ENCODE measurements at regions not wholly inside any gene's neighbourhood (a gene's known extent, or its start where the extent isn't known, plus 50 kb on each side); places are given as distances from the start of the nearest gene placed in this dataset.

DNA sequence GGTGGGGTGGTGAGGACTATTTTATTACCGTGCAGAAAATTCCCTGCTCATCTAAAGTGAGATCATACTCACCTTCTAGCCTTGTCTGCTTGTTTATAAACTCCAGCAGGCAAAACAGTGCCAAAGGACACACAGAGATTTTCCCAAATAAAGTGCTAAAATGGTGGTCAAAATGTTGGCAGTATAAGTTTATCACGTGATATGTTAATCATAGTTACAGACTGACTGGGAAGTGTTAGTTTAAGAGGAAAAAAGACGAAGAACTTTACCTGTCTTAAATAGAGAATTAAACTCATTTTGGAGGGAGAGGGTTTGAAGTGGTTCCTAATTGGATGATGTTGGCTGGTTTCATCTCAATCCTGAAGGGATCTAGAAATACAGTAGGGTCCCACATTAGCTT lies 691.7 kb upstream of the FANCL start:
- DNase-seq (ENCODE audit: low read depth in 2 of 3, low spot score in 1 of 3): no peak

DNA sequence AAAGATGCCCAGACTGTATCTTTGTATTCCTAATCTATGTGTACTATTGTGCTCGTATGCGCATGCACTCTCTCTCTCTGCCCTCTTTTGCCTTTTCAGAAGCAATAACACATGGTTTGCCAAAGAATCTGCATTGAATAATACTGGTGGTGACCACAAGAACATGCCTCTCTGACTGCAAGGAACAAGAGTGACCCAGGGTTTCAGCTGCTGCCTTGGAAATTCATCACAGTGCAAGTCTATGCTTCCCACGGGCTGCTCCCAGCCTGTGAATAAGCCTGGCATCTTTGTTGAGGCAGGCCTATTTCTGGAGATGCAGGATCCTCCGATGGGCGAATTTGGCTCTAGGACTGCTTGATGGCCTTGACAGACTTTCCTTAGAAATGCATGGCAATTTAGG lies 689.4 kb upstream of the FANCL start:
- DNase-seq (ENCODE audit: low read depth in 2 of 3, low spot score in 1 of 3): no peak

DNA sequence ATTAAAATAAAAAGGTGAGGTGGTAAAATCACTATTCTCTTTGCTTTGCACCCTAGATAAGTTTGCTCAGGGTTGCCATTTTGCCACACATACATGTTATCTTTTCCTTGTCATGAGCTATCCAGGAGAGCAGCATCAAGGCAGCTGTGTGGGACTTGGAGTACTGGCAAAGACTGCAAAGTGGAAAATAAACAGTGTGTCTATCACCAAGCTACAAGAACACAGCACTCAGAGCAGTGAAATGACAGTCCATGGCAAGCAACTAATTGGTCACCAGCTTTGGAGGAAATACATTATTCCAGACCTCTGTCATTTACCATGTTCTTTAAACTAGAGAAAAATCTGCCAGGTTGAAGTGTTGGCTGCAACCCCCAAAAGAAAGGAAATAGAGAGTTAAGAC lies 687.8 kb upstream of the FANCL start:
- no peak for DNase-seq (ENCODE audit: low read depth in 2 of 3, low spot score in 1 of 3)

DNA sequence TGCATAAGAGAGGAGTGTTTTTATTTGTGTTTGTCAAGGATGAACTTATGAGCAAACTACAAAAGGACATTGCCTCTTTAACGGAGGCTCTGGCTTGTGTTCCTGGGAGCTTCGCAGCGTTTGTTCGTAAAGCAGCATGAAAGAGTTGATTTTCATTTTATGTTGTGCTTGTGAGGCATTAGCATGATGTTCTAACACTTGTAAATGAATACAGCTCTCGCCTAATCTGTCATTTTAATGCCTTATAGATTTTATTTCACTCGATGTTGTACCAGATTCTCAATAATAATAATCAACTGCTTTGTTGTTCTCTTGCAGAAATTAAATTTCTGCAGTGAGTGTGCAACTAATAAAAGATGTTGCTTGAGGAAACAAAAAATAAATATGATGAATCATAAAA lies 687.3 kb upstream of the FANCL start:
- DNase-seq (ENCODE audit: low read depth in 2 of 3, low spot score in 1 of 3): no peak

DNA sequence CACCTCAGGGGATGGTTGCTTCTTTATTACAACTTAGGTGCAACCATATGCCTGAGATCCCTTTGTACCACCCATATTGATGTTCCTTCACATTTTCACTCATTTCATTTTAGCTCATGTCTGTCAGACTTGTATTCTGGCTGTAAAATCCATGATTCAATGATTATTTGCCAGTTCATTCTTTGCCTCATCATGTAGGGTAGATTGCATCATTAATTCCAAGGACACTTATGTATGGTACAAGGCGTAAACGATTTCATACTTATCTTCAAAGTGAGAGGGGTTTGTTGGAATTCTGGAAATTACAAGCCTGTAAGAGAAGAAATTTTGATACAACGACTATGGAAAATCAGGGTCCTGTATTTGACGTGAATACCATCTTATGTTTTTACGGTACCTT lies 685.0 kb upstream of the FANCL start:
- no peak for DNase-seq (ENCODE audit: low read depth in 2 of 3, low spot score in 1 of 3)

DNA sequence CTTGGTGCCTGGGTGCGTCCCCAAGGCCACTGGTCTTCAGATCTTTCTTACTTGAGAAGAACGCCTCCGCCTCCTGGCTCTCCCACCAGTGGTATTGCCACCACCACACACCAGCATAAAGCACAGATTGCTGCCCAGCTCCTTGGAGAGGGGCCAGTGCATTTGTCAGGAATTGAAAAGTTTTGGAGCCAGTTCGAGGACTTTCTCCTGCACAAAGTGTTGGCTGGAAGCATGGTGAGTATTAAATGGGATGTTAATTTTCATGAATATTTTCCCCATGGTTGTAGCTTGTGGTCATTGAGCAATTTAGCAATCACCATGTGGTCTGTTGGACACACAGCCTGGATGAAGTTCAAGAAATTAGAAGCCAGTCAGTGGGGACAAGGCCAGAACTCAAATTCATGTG lies 684.6 kb upstream of the FANCL start:
- no peak for DNase-seq (ENCODE audit: low read depth in 2 of 3, low spot score in 1 of 3)

DNA sequence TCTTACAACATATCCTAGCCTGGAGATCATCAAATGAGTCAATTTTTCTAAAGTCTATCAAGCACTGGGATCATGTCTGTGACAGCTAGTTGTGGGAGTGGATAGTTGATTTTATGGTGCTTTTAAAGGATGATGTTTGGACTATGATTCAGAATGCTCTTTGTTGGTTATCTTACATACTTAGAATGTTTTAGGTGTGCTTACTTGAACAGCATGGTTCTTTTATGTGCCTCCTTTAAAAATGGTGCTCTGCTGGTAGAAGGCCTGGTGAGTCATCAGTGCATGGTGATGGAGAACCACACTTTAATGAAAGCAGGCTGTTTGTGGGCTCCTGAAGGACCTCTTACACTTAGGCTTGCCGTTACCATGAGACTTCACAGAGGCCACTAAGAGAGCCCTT lies 682.7 kb upstream of the FANCL start:
- no peak for DNase-seq (ENCODE audit: low read depth in 2 of 3, low spot score in 1 of 3)

DNA sequence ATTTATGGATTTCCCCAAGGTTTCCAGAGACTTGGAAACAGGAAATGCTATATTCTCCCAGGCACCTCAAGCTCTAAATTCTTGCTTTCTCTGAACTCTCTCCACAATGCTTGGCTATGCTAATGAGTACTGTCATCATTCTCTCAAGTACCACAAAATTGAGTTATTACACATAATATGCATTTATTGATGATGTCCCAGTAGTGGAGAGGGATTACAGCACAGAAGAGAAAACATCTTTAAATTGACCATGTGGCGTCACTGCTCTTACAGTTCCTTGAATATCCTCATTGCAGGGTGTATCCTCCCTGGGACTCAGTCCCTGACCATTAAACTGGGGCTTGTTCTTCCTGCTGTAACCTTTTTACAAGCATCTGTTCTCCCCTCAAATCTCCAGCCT lies 681.1 kb upstream of the FANCL start:
- no peak for DNase-seq (ENCODE audit: low read depth in 2 of 3, low spot score in 1 of 3)

DNA sequence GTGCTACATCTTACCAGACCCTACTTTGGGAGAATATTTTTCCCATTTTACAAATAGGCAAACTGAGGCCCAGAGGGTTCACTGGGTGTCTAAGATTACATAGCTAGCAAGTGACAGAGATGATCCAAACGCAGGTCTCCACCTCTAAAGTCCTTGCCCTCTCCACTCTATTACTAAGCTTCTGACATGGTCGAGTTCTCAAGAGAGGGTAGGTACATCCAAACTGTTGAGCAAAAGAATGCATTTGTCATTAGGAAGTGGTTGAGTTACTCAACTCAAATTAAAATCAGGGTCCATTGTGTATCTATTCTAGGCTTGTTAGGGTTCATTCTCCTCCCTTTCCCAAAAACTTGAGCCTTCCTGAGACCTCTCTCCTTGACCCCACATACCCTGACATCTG lies 680.6 kb upstream of the FANCL start:
- DNase-seq (ENCODE audit: low read depth in 2 of 3, low spot score in 1 of 3): no peak

DNA sequence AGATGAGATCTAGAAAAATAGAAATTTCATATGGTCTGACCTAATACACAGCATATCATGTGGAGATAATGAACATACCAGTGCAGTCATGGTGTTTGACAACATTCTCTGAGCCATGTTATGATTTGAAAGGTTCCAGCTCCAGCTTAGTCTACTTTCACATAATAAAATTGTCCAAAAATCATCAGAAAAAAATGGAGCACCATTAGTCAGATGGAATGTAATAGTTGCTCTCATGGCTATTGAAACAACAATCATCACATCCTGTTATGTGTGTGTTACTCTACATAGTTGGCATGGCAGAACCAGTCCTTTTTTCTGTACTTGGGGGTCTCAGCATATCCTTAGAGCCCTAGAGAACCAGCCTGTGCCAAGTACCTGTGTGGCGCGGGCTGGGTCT lies 678.9 kb upstream of the FANCL start:
- DNase-seq (ENCODE audit: low read depth in 2 of 3, low spot score in 1 of 3): no peak

DNA sequence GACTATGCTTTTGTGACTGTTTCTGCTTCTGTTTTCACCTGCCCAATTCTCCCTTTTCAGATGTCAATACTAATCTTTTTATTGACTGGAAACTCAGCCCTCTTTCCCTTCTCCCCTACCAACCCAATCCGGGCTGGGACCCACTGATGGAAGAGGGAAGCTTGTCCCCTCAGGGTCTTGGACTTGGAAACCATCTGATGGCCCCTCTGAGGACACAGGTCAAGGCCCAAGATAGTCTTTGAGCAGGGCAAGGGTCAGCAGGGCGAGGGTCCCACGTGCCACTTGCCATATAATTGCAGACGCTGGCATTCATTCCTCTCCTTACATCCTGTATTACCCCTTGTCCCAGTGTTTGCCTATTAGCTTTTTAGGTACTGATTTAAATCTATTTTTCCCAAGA lies 678.2 kb upstream of the FANCL start:
- DNase-seq (ENCODE audit: low read depth in 2 of 3, low spot score in 1 of 3): no peak

DNA sequence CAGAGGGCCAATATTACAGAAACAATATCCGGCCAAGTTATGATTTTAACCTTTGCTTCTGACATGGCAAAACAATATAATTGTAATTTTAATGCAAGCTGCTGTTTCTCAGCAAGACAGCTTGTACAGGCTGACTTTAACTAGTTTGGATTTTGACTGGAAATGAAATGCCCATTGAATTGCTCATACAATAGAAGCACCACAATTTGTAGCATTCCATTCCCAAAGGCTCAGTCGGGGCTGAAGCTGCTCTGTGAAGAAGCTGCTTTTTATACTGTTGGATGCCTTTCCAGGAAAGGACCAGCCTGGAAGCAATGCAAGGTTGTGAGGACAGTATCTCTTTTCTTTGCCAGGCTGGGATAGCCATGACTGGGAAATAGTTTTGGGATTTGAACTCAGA lies 677.0 kb upstream of the FANCL start:
- no peak for DNase-seq (ENCODE audit: low read depth in 2 of 3, low spot score in 1 of 3)

DNA sequence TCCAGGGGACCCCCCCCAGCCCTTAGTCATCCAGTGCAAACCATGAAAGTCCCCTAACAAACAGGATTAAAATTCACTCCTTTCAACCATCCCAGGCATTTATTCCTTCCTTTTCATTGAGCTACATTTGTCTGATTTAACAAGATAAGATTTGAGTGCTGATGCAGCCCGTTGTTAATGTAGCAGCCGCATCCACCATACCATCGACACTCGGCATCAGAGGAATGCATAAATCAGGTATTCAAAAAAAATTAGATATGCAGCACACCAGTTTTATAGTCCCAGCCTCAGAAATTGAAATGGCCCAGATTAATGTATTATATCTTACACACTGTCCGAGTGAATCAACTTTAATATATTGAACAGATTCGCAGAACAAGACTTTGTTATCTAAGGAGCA lies 676.5 kb upstream of the FANCL start:
- DNase-seq (ENCODE audit: low read depth in 2 of 3, low spot score in 1 of 3): no peak

DNA sequence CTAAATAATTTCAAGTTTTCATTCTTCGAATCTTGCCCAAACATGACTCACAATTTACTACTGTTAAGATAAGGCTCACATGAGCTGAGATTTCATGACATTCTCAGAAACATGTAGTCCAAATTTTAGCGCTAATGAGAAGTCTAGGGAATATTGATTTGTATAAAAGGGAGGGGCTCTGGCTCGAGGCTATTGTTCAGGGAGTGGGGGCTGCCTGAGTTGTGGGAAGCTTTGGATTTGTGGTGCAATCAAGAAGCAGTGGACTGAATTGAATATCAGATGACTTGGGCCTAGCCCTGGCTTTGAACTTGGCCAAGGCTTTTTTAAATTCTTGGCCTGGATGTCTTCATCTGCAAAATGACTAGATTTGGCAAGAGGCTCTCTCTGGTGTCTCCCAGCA lies 674.9 kb upstream of the FANCL start:
- no peak for DNase-seq (ENCODE audit: low read depth in 2 of 3, low spot score in 1 of 3)

DNA sequence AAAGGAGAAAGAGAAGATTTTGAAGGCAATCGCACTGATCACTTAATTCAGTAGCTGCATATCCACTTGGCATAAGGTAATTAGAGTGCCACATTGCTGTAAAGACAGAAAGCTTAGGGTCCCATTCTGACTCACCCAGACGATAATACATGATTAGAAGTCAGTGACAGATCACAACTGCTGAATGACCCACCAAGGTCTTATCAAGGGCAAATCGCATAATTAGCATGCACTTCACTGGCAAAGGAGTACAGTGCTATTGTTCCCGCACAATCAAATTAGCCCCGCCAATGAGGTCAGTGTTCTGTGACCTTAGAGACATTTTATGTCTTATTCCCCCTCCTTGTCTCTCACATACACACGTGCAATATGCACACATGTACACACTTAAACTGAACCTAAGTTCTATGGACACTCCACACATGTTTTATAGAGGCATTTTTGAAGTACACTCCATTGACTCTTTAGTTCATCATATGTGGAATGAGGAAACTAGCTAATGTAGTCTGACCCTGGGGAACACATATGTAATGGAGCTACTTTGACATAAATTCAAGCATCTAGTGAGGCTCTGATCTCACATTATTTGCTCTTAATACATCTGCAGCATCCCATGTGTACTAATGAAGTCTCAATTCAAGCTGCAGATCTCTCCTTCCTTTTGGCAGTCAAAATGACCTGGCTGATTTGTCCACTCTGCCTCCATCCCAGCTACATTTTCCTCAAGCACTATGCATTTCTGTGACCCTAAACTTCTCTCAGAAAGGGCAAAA lies 673.8 kb upstream of the FANCL start:
- no peak for DNase-seq (ENCODE audit: low read depth in 2 of 3, low spot score in 1 of 3)

DNA sequence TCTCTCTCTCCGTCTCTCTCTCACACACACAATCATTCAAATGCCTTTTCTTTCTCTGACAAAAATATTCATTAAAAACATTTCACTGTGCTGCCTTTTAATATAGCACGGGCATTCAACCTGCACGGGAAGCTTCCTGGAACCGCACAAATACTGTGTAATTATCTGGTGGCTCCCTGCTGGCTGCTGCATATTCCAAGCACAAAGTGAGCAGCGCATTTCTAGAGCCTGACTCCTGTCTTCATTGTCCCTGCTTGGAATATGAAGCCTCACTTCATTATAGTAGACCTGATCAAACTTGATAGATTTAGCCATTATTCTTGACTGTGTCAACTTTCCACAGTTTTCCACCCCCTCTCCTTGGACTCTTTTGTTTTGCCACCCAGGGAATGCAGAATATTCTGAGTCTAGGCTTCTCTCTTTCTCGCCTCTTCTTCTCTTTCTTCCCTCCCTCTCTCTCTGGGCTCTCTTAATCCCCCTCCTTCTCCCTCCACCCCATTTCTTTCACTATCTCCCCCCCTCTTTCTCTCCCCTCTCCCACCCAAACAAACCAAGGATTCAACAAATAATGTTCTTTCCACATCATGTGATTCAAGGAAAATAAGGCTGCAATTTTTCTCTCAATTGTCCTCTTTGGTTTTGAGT lies 672.1 kb upstream of the FANCL start:
- DNase-seq (ENCODE audit: low read depth in 2 of 3, low spot score in 1 of 3): no peak

DNA sequence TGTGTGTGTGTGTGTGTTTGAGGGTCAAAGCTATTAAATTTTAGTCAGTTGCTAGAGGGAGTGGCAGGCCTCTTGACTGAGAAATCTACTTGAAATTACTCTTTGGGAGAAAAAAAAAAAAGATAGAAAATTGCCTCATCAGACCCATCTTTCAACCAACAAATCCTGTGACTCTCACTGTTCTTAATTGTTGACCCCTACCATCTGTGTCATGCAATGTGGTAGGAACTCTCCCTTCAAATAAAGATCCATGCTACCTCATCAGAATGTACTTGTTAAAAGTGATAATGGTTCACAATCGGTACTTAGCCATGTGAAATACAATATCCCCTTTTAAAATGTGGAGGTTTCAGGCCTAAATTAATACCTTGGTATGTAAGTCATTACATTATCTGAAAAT lies 670.8 kb upstream of the FANCL start:
- no peak for DNase-seq (ENCODE audit: low read depth in 2 of 3, low spot score in 1 of 3)

DNA sequence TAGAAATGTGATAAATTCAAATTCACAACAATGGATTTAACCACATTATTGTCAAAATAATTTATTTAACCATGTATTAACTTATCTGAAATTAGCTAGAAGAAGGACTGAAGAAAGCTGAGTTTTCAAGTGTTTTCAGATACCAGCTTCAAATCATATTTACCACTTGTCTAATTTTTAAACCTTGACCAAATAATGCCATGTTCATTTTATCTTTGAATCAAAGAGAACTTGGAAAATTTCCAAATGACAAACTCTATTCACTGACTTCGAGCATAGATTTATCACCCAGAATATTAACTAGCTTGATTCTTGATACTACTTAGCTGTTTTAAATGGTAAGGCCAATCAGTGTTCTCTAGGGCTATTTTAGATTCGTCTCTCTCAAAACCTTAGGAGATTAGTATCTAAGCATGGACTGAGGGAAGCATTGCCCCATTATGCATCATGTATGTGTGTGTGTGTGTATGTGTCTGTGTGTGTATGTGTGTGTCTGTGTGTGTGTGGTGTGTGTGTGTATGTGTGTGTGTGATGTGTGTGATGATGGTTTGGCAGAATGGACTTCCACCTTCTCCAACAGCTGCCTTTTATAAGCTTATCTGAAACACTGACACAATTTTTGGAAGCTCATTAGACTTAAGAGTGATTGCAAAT lies 667.5 kb upstream of the FANCL start:
- no peak for DNase-seq (ENCODE audit: low read depth in 2 of 3, low spot score in 1 of 3)

DNA sequence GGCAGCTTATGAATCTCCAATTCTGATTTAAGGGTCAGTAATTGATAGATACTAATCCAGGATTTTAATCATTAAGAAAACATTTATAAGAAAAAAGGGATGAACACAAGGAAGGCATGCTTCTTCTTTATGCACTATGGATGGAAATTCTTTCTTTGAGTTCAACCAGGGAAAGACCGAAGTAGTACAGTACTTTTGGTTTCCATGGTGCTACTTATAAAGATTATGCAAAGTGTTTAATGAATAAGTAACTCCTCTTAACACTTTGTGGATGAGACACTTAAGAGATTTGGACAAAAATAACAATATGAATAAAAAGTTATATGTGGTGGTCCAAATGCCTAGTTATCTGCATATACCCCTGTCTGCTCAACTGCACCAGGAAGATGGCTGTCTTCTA lies 666.5 kb upstream of the FANCL start:
- no peak for DNase-seq (ENCODE audit: low read depth in 2 of 3, low spot score in 1 of 3)

DNA sequence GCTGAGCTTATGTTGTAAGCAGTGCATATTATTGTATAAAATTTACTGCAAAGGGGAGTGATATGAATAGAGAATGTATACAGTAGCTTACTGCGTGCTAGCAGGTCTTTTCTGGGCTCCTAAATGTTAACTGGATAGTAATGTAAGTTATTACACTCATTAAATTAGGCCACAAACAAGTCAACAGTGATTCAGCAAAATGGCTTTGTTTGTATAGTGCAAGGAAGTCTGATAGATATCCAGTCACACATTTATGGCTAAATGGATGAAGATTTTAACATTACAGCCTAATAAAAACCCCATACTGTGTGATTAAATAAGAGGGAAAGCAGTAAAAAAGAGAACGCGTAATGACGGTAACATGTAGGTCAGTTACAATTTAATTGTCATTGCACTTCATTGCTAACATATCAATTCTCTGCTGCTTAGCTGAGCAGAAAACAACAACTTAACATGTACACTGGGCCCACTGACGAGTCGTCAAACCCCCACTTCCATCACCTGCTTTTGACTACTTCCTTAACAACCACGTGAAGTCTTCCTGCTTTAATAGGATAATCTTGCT lies 665.0 kb upstream of the FANCL start:
- no peak for DNase-seq (ENCODE audit: low read depth in 2 of 3, low spot score in 1 of 3)

DNA sequence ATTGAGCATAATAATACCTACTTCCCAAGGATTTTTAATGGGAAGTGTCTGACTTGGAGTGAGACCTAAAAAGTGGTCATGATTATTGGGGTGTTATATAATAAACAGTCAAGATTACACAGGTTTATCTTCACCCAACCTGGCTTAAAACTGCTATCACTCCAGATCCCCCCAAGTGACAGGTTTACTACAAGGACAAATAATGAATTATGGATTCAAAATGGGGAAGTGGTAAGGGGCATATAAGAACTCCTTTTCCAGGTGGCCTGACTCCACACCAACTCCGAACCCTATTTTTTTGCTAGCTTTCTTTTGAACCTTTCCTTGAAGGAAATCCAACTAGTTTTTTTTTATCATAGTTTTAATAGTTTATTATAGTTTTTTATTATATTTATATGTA lies 663.0 kb upstream of the FANCL start:
- DNase-seq (ENCODE audit: low read depth in 2 of 3, low spot score in 1 of 3): no peak

DNA sequence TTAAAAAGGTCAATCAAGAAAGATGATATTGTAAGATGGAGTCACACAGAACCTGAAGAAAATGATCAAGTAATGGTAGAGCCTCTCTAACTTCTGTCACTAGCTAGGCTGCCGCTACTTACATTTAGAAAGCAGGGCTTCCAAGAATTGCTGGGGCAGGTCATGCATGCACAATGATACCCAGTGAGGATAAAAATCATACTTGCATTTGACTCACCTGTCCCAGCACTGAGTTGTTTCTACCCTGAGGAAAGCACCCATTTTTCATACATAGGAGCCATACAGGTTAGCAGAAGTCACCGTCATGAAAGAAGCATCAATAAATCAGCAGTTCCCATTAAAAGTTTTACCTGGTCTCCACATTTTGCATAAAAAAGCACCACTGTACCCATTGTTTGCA lies 662.3 kb upstream of the FANCL start:
- DNase-seq (ENCODE audit: low read depth in 2 of 3, low spot score in 1 of 3): no peak
